Activated gamma-delta T cell treated with anti-CD3 and anti-CD28 coated beads, Interleukin-2, amount 50 U/mL, for 16 hours (primary cell): ENCODE measurements at regions not wholly inside any gene's neighbourhood (a gene's known extent, or its start where the extent isn't known, plus 50 kb on each side); places are given as distances from the start of the nearest gene placed in this dataset.

Experiments used
- DNase-seq: peaks from one replicate; pipeline ENCODE4 v3.0.0-alpha.2; 2020; ENCODE audit warnings: low read depth

- no peak for DNase-seq
Measured at GRCh38 chr6:1515280-1515679, 94.4 kb upstream of the FOXC1 start.

- no peak for DNase-seq
Measured at GRCh38 chr6:1515781-1516180, 93.9 kb upstream of the FOXC1 start.

- DNase-seq: no peak
Measured at GRCh38 chr6:1516742-1517520, 92.8 kb upstream of the FOXC1 start.

- no peak for DNase-seq
Measured at GRCh38 chr6:1518855-1519254, 90.9 kb upstream of the FOXC1 start.

GRCh38 chr6:1519597-1519996, 90.1 kb upstream of the FOXC1 start:
- no peak for DNase-seq

GRCh38 chr6:1522779-1523178, 86.9 kb upstream of the FOXC1 start:
- DNase-seq: no peak

- peak; percentile 22 for DNase-seq
Measured at GRCh38 chr6:1524040-1524480, 85.7 kb upstream of the FOXC1 start.

- no peak for DNase-seq
Measured at GRCh38 chr6:1525364-1526038, 84.2 kb upstream of the FOXC1 start.

GRCh38 chr6:1526398-1527072, 83.2 kb upstream of the FOXC1 start:
- no peak for DNase-seq

- DNase-seq: no peak
Measured at GRCh38 chr6:1527073-1527457, 82.7 kb upstream of the FOXC1 start.

- no peak for DNase-seq
Measured at GRCh38 chr6:1535295-1535694, 74.4 kb upstream of the FOXC1 start.

GRCh38 chr6:1536526-1537429, 72.9 kb upstream of the FOXC1 start:
- DNase-seq: no peak

GRCh38 chr6:1538369-1538768, 71.3 kb upstream of the FOXC1 start:
- no peak for DNase-seq

GRCh38 chr6:1538810-1539478, 70.8 kb upstream of the FOXC1 start:
- no peak for DNase-seq

- no peak for DNase-seq
Measured at GRCh38 chr6:1540864-1541521, 68.7 kb upstream of the FOXC1 start.

GRCh38 chr6:1542335-1542734, 67.4 kb upstream of the FOXC1 start:
- DNase-seq: no peak

- DNase-seq: no peak
Measured at GRCh38 chr6:1542764-1543163, 67.0 kb upstream of the FOXC1 start.

GRCh38 chr6:1544000-1544399, 65.7 kb upstream of the FOXC1 start:
- DNase-seq: no peak

GRCh38 chr6:1544603-1545002, 65.1 kb upstream of the FOXC1 start:
- DNase-seq: no peak

- DNase-seq: no peak
Measured at GRCh38 chr6:1545654-1546053, 64.1 kb upstream of the FOXC1 start.

GRCh38 chr6:1547785-1548184, 61.9 kb upstream of the FOXC1 start:
- DNase-seq: no peak
